ENCODE measurements at regions not wholly inside any gene's neighbourhood (a gene's known extent, or its start where the extent isn't known, plus 50 kb on each side); places are given as distances from the start of the nearest gene placed in this dataset.

DNA sequence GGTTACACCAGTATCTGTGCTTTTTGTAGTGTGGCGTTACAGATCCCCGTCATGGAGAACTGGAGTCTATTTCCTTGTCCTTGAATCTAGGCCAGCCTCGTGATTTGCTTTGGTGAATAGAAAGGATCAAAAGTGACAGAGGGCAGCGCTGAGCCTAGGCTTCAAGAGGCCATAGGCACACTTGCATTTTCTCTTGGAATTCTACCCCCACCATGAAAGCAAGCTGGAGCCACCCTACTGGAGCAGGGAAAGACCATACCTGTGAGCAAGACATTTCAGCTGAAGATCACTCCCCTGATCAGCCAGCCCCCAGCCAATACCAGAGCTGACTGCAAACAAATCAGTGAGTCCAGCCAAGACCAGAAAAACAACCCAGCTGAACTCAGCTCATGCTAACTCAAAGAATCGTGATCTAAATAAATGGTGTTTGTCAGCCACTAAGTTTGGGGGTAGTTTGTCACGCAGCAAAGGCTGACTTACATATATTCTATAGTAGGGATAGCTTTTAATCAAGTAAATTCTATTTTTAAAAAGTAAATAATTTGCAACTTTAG lies 521.9 kb upstream of the TBX3 start:
- H3K27ac ChIP-seq (ENCODE audit: low read depth in 2 of 2, low read length in 1 of 2), result no peak overlapping the region
- no peaks in the 10 kb centered on the region for H3K36me3 ChIP-seq (ENCODE audit: control insufficient read depth in 2 of 2, insufficient read depth in 2 of 2, low read length in 1 of 2)
- WGBS, 2 donors, result 54 to 69% methylated on average over 6 of the region's 6 CpGs
- H3K9me3 ChIP-seq (ENCODE audit: control insufficient read depth in 2 of 2, insufficient read depth in 1 of 2, low read depth in 1 of 2, low read length in 1 of 2), result no peaks in the 10 kb centered on the region
- H3K27me3 ChIP-seq (ENCODE audit: control insufficient read depth in 1 of 2, insufficient read depth in 2 of 2, low read length in 2 of 2), result no peaks in the 10 kb centered on the region
- H3K4me3 ChIP-seq (ENCODE audit: low read depth in 1 of 2, low read length in 2 of 2), result no peak overlapping the region
- H3K4me1 ChIP-seq (ENCODE audit: control insufficient read depth in 2 of 2, insufficient read depth in 2 of 2, low read length in 1 of 2), result no peaks in the 10 kb centered on the region

DNA sequence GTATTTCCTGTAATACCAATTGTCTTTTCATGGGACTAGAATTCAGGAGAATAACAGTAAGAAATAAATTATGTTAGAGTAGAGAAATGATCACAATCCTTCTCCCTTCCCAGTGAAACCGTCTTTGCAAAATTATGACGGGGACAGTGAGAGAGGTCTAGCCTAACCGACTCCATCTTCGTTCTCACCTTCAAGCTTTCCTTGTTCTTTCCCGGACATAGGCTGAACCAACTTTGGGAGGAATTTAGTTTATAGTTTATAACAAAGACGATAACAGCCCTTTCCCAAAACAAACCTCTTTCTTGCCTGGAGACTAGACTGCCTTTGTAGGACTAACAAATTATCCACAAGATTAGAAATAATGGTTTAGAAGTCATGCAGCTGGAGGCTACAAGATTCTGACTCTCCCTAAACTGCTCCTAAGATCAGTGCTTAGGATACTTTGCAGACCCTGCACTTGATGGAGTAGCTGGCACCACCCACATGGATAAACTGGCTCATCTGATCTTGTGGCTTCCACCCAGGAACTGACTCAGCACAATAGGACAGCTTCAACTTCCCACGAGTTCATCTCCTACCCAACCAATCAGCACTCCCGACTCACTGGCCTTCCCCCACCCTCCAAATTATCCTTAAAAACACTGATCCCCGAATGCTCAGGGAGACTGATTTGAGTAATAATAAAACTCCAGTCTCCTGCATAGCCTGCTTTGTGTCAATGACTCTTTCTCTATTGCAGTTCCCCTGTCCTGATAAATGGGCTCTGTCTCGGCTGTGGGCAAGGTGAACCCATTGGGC lies 521.2 kb upstream of the TBX3 start:
- 76 to 78% methylated on average over 10 of the region's 10 CpGs for WGBS, 2 donors

DNA sequence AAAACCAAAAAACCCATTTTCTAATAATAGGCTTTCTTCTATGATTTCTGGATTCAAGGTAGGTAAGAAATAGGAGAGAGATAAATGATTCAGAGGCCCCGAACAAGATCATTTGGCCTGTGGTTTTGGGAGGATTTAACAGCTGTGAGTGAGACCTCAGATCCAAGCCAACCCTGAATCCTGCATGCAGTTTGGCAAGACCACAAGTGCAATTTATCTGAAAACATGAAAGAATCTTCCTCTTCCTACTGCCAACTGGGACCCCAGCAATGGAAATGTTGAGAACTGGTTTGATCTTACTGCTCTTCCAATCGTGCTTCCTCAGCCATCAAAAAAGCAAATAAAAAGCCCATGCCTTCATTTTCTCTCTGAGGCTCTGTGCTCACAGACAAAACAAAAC lies 519.7 kb upstream of the TBX3 start:
- no peaks in the 10 kb centered on the region for H3K27me3 ChIP-seq (ENCODE audit: control insufficient read depth in 1 of 2, insufficient read depth in 2 of 2, low read length in 2 of 2)
- H3K36me3 ChIP-seq (ENCODE audit: control insufficient read depth in 2 of 2, insufficient read depth in 2 of 2, low read length in 1 of 2), result no peaks in the 10 kb centered on the region
- no peaks in the 10 kb centered on the region for H3K9me3 ChIP-seq (ENCODE audit: control insufficient read depth in 2 of 2, insufficient read depth in 1 of 2, low read depth in 1 of 2, low read length in 1 of 2)
- H3K27ac ChIP-seq (ENCODE audit: low read depth in 2 of 2, low read length in 1 of 2), result no peak overlapping the region
- no peak overlapping the region for H3K4me3 ChIP-seq (ENCODE audit: low read depth in 1 of 2, low read length in 2 of 2)
- no peaks in the 10 kb centered on the region for H3K4me1 ChIP-seq (ENCODE audit: control insufficient read depth in 2 of 2, insufficient read depth in 2 of 2, low read length in 1 of 2)
- 32 to 35% methylated on average over 2 of the region's 2 CpGs for WGBS, 2 donors

More for the DNA sequence above, 521.2 kb upstream of the TBX3 start:
- Histone ChIP-seq H3K4me3 (ENCODE audit: low read depth in 1 of 2, low read length in 2 of 2) (no peak overlapping the region), H3K4me1 (ENCODE audit: control insufficient read depth in 2 of 2, insufficient read depth in 2 of 2, low read length in 1 of 2) (no peaks in the 10 kb centered on the region), H3K27me3 (ENCODE audit: control insufficient read depth in 1 of 2, insufficient read depth in 2 of 2, low read length in 2 of 2) (no peaks in the 10 kb centered on the region), H3K9me3 (ENCODE audit: control insufficient read depth in 2 of 2, insufficient read depth in 1 of 2, low read depth in 1 of 2, low read length in 1 of 2) (no peaks in the 10 kb centered on the region), H3K36me3 (ENCODE audit: control insufficient read depth in 2 of 2, insufficient read depth in 2 of 2, low read length in 1 of 2) (no peaks in the 10 kb centered on the region), H3K27ac (ENCODE audit: low read depth in 2 of 2, low read length in 1 of 2) (no peak overlapping the region)

DNA sequence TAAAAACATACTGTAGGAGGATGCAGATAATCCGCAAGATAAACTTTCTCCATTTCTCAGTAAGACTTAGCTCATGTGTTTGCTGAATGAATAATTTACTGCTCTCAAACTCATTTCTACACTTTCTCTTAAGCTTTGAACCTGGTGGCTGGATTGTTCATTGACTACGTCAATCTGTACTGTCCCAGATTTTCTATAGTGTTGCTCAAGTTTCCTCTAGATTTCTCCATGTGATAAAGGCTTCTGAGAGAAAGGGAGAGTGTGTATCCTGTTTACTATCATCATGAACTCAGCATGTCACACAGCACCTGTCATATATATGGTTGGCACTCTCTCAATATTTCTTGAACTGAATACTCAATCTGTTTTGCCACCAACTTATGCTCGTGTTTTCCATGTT lies 518.0 kb upstream of the TBX3 start:
- Histone ChIP-seq H3K9me3 (ENCODE audit: control insufficient read depth in 2 of 2, insufficient read depth in 1 of 2, low read depth in 1 of 2, low read length in 1 of 2) (no peaks in the 10 kb centered on the region), H3K4me3 (ENCODE audit: low read depth in 1 of 2, low read length in 2 of 2) (no peak overlapping the region), H3K36me3 (ENCODE audit: control insufficient read depth in 2 of 2, insufficient read depth in 2 of 2, low read length in 1 of 2) (no peaks in the 10 kb centered on the region), H3K27me3 (ENCODE audit: control insufficient read depth in 1 of 2, insufficient read depth in 2 of 2, low read length in 2 of 2) (no peaks in the 10 kb centered on the region), H3K27ac (ENCODE audit: low read depth in 2 of 2, low read length in 1 of 2) (no peak overlapping the region), H3K4me1 (ENCODE audit: control insufficient read depth in 2 of 2, insufficient read depth in 2 of 2, low read length in 1 of 2) (no peaks in the 10 kb centered on the region)
- WGBS, 2 donors, result 78 to 83% methylated on average over 3 of the region's 3 CpGs

DNA sequence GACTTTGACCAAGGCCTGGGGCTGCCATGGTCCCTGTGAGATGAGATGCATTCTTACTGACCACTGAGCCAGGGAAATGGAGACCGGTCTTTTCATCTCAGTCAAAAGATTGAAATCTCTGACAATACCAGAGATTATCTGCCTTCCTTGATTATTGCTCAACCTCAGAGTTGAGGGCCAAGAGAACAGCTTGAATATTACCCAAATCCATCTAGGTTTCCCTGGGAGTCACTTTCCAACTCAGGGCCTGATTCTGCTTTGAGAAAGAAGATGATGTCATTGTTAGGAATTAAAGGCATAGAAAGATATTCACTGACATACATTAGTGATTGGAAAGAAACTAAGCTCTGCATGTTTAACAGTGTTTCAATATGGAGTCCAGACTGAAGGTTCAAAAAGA lies 515.9 kb upstream of the TBX3 start:
- Histone ChIP-seq H3K9me3 (ENCODE audit: control insufficient read depth in 2 of 2, insufficient read depth in 1 of 2, low read depth in 1 of 2, low read length in 1 of 2) (no peaks in the 10 kb centered on the region), H3K27ac (ENCODE audit: low read depth in 2 of 2, low read length in 1 of 2) (no peak overlapping the region), H3K4me1 (ENCODE audit: control insufficient read depth in 2 of 2, insufficient read depth in 2 of 2, low read length in 1 of 2) (no peaks in the 10 kb centered on the region), H3K27me3 (ENCODE audit: control insufficient read depth in 1 of 2, insufficient read depth in 2 of 2, low read length in 2 of 2) (no peaks in the 10 kb centered on the region), H3K4me3 (ENCODE audit: low read depth in 1 of 2, low read length in 2 of 2) (no peak overlapping the region), H3K36me3 (ENCODE audit: control insufficient read depth in 2 of 2, insufficient read depth in 2 of 2, low read length in 1 of 2) (no peaks in the 10 kb centered on the region)
- 65 to 87% methylated on average over 1 of the region's 1 CpG for WGBS, 2 donors

GRCh38 chr12:115194857-115195256 lies 510.9 kb upstream of the TBX3 start:
- Histone ChIP-seq H3K4me3 (ENCODE audit: low read depth in 1 of 2, low read length in 2 of 2) (no peak overlapping the region), H3K4me1 (ENCODE audit: control insufficient read depth in 2 of 2, insufficient read depth in 2 of 2, low read length in 1 of 2) (no peaks in the 10 kb centered on the region), H3K36me3 (ENCODE audit: control insufficient read depth in 2 of 2, insufficient read depth in 2 of 2, low read length in 1 of 2) (no peaks in the 10 kb centered on the region), H3K27me3 (ENCODE audit: control insufficient read depth in 1 of 2, insufficient read depth in 2 of 2, low read length in 2 of 2) (no peaks in the 10 kb centered on the region), H3K9me3 (ENCODE audit: control insufficient read depth in 2 of 2, insufficient read depth in 1 of 2, low read depth in 1 of 2, low read length in 1 of 2) (no peaks in the 10 kb centered on the region), H3K27ac (ENCODE audit: low read depth in 2 of 2, low read length in 1 of 2) (no peak overlapping the region)
- 70 to 77% methylated on average over 1 of the region's 1 CpG for WGBS, 2 donors

- no peaks in the 10 kb centered on the region for H3K27me3 ChIP-seq (ENCODE audit: control insufficient read depth in 1 of 2, insufficient read depth in 2 of 2, low read length in 2 of 2)
- WGBS, 2 donors, result 84 to 88% methylated on average over 5 of the region's 5 CpGs
- H3K9me3 ChIP-seq (ENCODE audit: control insufficient read depth in 2 of 2, insufficient read depth in 1 of 2, low read depth in 1 of 2, low read length in 1 of 2), result no peaks in the 10 kb centered on the region
- no peaks in the 10 kb centered on the region for H3K4me1 ChIP-seq (ENCODE audit: control insufficient read depth in 2 of 2, insufficient read depth in 2 of 2, low read length in 1 of 2)
- no peaks in the 10 kb centered on the region for H3K36me3 ChIP-seq (ENCODE audit: control insufficient read depth in 2 of 2, insufficient read depth in 2 of 2, low read length in 1 of 2)
- no peak overlapping the region for H3K4me3 ChIP-seq (ENCODE audit: low read depth in 1 of 2, low read length in 2 of 2)
- H3K27ac ChIP-seq (ENCODE audit: low read depth in 2 of 2, low read length in 1 of 2), result no peak overlapping the region
Observed at GRCh38 chr12:115194448-115194847, 510.5 kb upstream of the TBX3 start.

GRCh38 chr12:115191342-115191741 lies 507.4 kb upstream of the TBX3 start:
- no peaks in the 10 kb centered on the region for H3K36me3 ChIP-seq (ENCODE audit: control insufficient read depth in 2 of 2, insufficient read depth in 2 of 2, low read length in 1 of 2)
- H3K27ac ChIP-seq (ENCODE audit: low read depth in 2 of 2, low read length in 1 of 2), result no peak overlapping the region
- no peak overlapping the region for H3K4me3 ChIP-seq (ENCODE audit: low read depth in 1 of 2, low read length in 2 of 2)
- no peaks in the 10 kb centered on the region for H3K9me3 ChIP-seq (ENCODE audit: control insufficient read depth in 2 of 2, insufficient read depth in 1 of 2, low read depth in 1 of 2, low read length in 1 of 2)
- H3K4me1 ChIP-seq (ENCODE audit: control insufficient read depth in 2 of 2, insufficient read depth in 2 of 2, low read length in 1 of 2), result no peaks in the 10 kb centered on the region
- H3K27me3 ChIP-seq (ENCODE audit: control insufficient read depth in 1 of 2, insufficient read depth in 2 of 2, low read length in 2 of 2), result no peaks in the 10 kb centered on the region
- WGBS, 2 donors, result 74 to 75% methylated on average over 2 of the region's 2 CpGs

DNA sequence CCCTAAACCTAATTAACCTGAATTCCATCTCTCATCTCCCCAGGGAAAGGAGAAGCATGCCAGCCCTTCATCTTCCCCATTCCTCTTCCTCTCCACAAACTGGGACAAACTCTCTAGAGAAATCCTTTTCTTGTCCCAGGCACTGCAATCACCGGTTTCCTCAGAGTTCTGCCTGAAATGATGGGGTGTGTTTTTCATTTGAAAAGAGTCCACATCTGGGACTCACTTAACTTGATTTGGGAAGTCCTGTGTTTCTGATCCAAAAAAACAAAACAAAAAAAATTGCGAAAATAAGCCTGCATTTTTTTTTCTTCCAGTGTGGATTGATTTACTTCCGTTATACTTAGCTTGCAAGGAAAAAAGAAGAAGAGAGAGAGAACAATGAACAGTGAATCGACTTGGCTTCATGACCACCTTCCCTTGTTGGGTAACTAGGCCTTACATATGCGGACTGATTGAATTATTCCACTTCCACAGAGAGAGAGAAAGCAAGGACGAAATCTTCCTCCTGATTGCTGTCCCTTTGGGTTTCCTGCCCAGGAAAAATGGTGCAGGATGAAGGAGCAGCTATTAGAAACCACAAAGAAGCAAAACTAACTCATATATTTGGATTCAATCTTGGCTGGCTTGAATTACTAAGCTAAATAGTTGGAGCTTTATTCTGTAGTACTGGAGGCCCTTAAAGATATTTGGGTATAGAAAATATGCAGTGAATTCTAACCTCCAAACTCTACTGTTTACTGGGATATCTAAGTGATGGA lies 506.2 kb upstream of the TBX3 start:
- H3K4me3 ChIP-seq (ENCODE audit: low read depth in 1 of 2, low read length in 2 of 2), result no peak overlapping the region
- H3K27me3 ChIP-seq (ENCODE audit: control insufficient read depth in 1 of 2, insufficient read depth in 2 of 2, low read length in 2 of 2), result no peaks in the 10 kb centered on the region
- no peaks in the 10 kb centered on the region for H3K9me3 ChIP-seq (ENCODE audit: control insufficient read depth in 2 of 2, insufficient read depth in 1 of 2, low read depth in 1 of 2, low read length in 1 of 2)
- WGBS, 2 donors, result 70 to 76% methylated on average over 6 of the region's 6 CpGs
- H3K27ac ChIP-seq (ENCODE audit: low read depth in 2 of 2, low read length in 1 of 2), result no peak overlapping the region
- no peaks in the 10 kb centered on the region for H3K4me1 ChIP-seq (ENCODE audit: control insufficient read depth in 2 of 2, insufficient read depth in 2 of 2, low read length in 1 of 2)
- no peaks in the 10 kb centered on the region for H3K36me3 ChIP-seq (ENCODE audit: control insufficient read depth in 2 of 2, insufficient read depth in 2 of 2, low read length in 1 of 2)
